ENCODE measurements at regions not wholly inside any gene's neighbourhood (a gene's known extent, or its start where the extent isn't known, plus 50 kb on each side); places are given as distances from the start of the nearest gene placed in this dataset.
"Not testable (repeated sequence)": the region's sequence is repeated elsewhere in the genome, so short reads cannot be mapped to it uniquely, and the experiment has no call there.

DNA sequence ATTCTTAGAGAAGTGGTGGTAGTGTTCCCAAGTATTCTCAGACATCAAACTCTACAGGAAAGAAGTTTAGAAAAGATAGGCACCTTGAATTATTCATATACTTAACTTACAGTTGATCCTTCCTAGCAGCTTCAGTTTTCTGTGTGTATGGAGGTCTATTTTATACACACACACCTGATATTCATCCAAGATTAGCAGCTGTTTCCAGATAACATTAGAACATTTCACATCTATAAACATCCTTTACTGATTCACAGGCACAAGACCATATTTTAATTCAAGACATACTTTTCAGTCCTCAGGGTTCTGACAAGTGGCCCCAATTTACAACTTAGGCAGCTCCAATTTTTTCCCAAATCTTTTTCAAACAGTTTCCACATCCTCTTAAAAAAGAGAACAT, 287.8 kb upstream of the USP25 start:
- DNase-seq (ENCODE audit: low spot score) = no peak
- intact Hi-C loops (cut with DNase I) = no loop called here

DNA sequence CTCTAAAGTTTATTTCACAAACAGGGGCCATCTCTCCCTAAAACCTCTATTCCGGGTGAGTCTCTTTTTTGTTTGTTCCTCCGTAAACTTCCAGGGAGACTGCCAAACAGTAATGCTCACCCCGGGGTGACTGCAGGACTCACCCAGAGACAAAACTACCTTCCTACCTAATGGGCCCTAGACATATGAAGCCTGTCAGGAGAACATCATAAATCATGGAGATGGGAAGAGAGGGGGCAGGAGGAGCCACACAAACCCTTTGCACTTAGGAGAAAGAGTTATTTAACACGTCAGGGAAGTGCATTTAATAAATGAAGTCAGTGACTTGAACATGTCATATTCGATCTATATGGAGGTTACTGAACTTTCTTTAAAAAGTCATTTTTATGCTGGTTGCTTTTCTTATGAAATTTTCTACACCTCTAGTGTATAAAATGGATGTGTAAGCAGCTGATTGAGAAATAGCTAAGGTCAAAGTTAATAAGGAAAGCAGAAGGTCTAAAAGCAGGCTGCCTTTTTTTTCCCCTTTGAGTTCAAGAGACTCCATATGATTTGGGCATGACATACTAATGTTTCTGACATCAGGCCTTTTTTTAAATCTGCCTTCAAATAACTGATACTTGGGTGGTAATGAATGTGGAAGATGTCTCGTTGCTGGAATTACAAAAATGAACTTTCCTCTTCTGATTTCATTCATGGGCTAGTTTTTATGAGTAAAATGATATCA, 286.9 kb upstream of the USP25 start:
- intact Hi-C loops (cut with DNase I) = no loop called here
- no peak for DNase-seq (ENCODE audit: low spot score)

- DNase-seq (ENCODE audit: low spot score) = no peak
- intact Hi-C loops (cut with DNase I) = no loop called here
Observed at GRCh38 chr21:15443740-15444117, 286.1 kb upstream of the USP25 start.

DNA sequence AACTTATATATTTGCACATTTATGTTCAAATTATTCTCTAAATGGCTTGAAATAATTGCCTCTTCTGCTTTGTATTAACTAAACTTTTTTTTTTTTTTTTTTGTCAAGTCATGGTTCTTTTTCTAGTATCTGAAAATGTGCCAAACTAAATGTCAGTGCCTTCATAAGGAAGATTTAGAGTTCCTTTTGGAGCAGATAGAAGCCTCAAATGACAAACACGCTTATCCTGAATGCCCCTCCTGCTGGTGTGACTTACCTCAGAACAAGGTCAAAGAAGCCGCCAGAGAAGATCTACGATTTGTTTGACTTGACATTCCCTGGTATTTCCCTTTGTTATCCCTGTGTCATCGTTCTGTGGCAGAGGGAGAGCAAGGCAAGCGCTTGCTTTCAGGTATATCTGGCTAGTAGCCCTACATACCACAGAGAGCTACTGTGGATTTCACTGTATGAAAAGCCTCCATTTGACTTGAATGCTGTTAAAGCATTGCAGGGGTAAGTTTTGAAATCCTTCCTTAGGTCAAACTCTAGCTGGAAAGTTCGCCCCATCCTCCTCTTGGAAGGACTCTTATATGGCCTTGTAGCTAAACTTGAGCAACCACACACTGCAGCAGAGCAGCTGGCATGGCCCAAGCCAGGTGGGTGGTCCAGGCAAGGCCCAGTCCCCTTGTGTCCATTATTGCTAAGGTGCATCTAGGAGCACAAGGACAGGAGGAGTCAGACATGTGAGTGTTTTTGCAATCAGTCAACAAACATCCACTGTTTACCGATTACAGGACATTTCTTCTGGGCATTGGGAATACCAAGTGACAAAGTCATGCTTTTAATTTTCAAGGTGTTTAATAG, 285.4 kb upstream of the USP25 start:
- intact Hi-C loops (cut with DNase I) = no loop called here
- DNase-seq (ENCODE audit: low spot score) = no peak

- DNase-seq (ENCODE audit: low spot score) = no peak
Observed at GRCh38 chr21:15445327-15445726, 284.5 kb upstream of the USP25 start.

GRCh38 chr21:15446223-15446622, 283.6 kb upstream of the USP25 start:
- DNase-seq (ENCODE audit: low spot score) = no peak
- intact Hi-C loops (cut with DNase I) = no loop called here

More at GRCh38 chr21:15445327-15445726, 284.5 kb upstream of the USP25 start:
- intact Hi-C loops (cut with DNase I) = no loop called here

DNA sequence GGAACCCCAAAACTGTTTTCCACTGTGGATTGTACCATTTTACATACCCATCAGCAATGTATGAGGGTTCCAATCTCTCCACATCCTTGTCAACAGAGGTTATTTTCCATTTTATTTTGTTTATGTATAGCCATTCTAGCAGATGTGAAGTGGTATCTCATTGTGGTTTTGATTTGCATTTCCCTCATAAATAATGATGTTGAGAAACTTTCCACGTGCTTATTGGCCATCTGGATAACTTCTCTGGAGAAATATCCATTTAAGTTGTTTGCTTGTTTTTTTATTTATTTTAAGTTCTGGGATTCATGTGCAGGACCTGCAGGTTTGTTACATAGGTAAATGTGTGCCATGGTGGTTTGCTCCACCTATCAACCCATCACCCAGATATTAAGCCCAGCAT, 280.2 kb upstream of the USP25 start:
- DNase-seq (ENCODE audit: low spot score) = no peak
- intact Hi-C loops (cut with DNase I) = no loop called here

- intact Hi-C loops (cut with DNase I) = no loop called here
- DNase-seq (ENCODE audit: low spot score) = no peak
Observed at GRCh38 chr21:15453261-15453660, 276.5 kb upstream of the USP25 start.

DNA sequence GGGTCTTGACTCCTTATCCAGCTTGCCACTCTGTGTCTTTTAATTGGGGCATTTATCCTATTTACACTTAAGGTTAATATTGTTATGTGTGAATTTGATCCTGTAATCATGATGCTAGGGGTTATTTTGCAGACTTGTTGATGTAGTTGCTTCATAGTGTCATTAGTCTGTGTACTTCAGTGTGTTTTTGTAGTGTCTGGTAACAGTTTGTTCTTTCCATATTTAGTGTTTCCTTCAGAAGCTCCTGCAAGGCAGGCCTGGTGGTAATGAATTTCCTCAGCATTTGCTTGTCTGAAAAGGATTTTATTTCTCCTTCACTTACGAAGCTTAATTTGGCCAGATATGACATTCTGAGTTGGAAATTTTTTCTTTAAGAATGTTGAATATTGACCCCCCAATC, 276.0 kb upstream of the USP25 start:
- DNase-seq (ENCODE audit: low spot score); intact Hi-C loops (cut with DNase I): not testable (repeated sequence)

GRCh38 chr21:15454931-15455330, 274.9 kb upstream of the USP25 start:
- intact Hi-C loops (cut with DNase I); DNase-seq (ENCODE audit: low spot score): not testable (repeated sequence)

DNA sequence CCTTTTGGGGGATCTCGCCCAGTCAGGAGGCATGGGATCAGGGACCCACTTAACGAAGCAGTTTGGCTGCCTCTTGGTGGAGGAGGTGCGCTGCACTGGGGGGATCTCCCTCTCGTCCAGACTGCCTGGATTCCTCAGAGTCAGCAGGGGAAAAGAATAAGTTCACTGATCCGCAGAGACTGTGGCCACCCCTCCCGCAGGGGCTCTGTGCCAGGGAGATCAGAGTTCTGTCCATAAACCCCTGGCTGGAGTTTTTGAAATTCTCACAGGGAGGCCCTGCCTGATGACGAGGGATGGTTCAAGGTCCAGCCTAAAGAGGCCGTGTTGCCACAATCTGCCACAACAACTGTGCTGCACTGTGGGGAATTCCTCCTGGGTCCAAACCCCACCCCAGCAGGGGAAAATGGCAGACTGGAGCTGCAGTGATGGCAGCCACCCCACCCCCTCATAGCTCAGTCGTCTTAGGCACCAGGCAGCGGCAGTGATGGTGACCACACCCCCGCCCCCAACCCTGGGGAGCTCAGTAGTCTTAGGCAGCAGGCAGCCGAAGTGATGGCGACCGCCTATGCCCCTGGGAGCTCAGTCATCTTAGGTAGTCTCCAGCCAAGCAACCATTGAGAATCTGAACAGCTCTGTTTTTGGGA, 273.8 kb upstream of the USP25 start:
- intact Hi-C loops (cut with DNase I) = no loop called here
- no peak for DNase-seq (ENCODE audit: low spot score)

DNA sequence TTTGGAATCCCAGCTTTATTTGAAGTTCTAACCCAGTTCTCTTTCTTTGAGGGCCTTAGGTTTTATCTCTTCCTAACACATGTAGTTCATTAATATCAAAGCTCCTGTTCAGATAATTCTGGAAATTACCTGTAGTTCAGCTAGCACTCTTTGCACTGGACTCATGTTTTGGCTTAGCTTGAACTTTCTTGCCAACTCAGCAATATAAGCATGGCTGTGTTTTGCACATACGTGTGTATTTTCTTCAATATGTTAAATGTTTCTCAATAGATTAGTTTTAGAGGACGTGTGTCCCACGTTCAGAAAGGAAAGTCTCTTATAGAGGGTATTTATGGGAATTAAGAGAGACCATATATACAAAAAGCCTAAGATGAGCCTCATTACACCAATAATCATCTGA, 271.8 kb upstream of the USP25 start:
- no peak for DNase-seq (ENCODE audit: low spot score)
- intact Hi-C loops (cut with DNase I) = no loop called here

DNA sequence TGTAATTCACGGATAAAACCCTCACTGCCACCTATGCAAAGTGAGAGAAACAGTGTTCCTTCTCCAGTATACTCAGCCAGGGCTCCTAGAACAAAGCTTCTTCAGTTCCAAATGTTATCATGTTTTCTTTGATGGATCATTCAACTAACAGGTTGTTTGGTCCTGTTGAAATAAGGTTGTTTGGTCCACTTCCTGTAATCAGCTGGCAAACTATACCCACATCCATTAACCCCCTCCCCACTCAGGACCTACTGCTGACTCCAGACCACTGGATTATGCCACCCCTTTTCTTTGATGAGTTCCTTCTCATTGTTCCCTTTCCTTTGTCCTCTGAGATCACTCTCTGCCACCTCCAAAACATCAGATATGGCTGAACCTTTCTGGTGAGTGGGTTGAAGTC, 267.7 kb upstream of the USP25 start:
- intact Hi-C loops (cut with DNase I) = no loop called here
- no peak for DNase-seq (ENCODE audit: low spot score)

GRCh38 chr21:15466329-15466728, 263.5 kb upstream of the USP25 start:
- intact Hi-C loops (cut with DNase I) = no loop called here
- DNase-seq (ENCODE audit: low spot score) = no peak

- intact Hi-C loops (cut with DNase I) = no loop called here
Observed at GRCh38 chr21:15468368-15468767, 261.4 kb upstream of the USP25 start.

GRCh38 chr21:15472108-15473040, 257.4 kb upstream of the USP25 start:
- intact Hi-C loops (cut with DNase I) = no loop called here
- no peak for DNase-seq (ENCODE audit: low spot score)

More at GRCh38 chr21:15468368-15468767, 261.4 kb upstream of the USP25 start:
- DNase-seq (ENCODE audit: low spot score) = no peak

GRCh38 chr21:15477773-15478172, 252.0 kb upstream of the USP25 start:
- intact Hi-C loops (cut with DNase I); DNase-seq (ENCODE audit: low spot score): not testable (repeated sequence)

DNA sequence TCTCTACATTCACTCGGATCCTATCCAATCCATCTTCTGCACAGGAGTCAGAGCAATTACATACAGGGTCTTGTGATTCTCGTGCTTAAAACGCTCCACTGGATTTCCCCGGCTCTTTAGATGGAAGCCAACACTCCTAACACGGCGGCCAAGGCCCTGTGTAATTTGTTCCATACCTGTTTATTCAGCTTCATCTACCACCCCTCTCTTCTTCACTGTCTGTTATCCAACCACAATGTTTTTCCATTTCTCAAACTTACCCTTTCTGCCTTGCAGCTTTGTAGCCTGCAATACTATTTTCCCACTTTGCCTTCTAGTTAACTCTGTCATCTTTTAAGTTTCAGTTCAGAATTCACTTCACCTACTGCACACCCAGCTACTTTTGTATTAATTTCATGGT, 249.6 kb upstream of the USP25 start:
- intact Hi-C loops (cut with DNase I) = loop anchor here (5.0 kb wide), 1 partner anchor 418 kb away; the partner anchor contains the start of gene NRIP1
- no peak for DNase-seq (ENCODE audit: low spot score)

- intact Hi-C loops (cut with DNase I) = loop anchor here (2.0 to 5.0 kb wide), 2 partner anchors 421 to 618 kb away; partner anchors contain the start of gene NRIP1
- peak; percentile 90 for DNase-seq (ENCODE audit: low spot score)
Observed at GRCh38 chr21:15483138-15483780, 246.5 kb upstream of the USP25 start.
